ENCODE measurements at regions not wholly inside any gene's neighbourhood (a gene's known extent, or its start where the extent isn't known, plus 50 kb on each side); places are given as distances from the start of the nearest gene placed in this dataset.
A peak's percentile ranks its signal among the peaks of the same experiment; 100 is the strongest.

- 48% methylated on average over 4 of the region's 4 CpGs for WGBS (ENCODE audit: insufficient coverage, insufficient replicate concordance, low lambda C conversion rate, missing lambda C conversion rate)
- no peak overlapping the region for H3K9ac ChIP-seq (ENCODE audit: control insufficient read depth, insufficient read depth, low read length)
- no peaks in the 10 kb centered on the region for H3K79me2 ChIP-seq (ENCODE audit: control insufficient read depth, insufficient read depth, low read length)
- ChIA-PET POLR2A (no interaction called here), CTCF (interaction anchor here (0.9 to 1.0 kb wide), 3 partner anchors 39 to 171 kb away, joined by 3 to 4 read pairs (median 4); no protein-coding TSS in a partner anchor), RAD21 (ENCODE audit: unreplicated experiment) (no interaction called here), SMC1A (ENCODE audit: uncharacterized antibody, unreplicated experiment) (no interaction called here)
- H4K20me1 ChIP-seq (ENCODE audit: control insufficient read depth, insufficient read depth): no peaks in the 10 kb centered on the region
- no peak overlapping the region for H2AFZ ChIP-seq (ENCODE audit: control insufficient read depth, low read depth, low read length)
- TF ChIP-seq POLR2AphosphoS2 (IDR thresholded peaks at IDR 0.05; ENCODE audit: low read depth, low read length) (no peak), CBX3 (IDR thresholded peaks at IDR 0.05; ENCODE audit: borderline replicate concordance, low read depth) (no peak), HSF1 (IDR thresholded peaks at IDR 0.05; ENCODE audit: low read depth, low read length) (no peak), ZNF622 (IDR thresholded peaks at IDR 0.05) (no peak)
- no peaks in the 10 kb centered on the region for H3K36me3 ChIP-seq (ENCODE audit: control insufficient read depth in 2 of 2, insufficient read depth in 2 of 2, low read length in 1 of 2)
- in situ Hi-C loops (cut with MboI): no loop called here
- H3K27me3 ChIP-seq (replicated peaks in 1 of 2; ENCODE audit: control insufficient read depth in 2 of 2, insufficient read depth in 2 of 2, low read length in 1 of 2): no peaks in the 10 kb centered on the region
- H3K27ac ChIP-seq (ENCODE audit: control insufficient read depth, insufficient read depth): no peak overlapping the region
- no peak overlapping the region for H3K4me3 ChIP-seq
- no peak for ATAC-seq
- no TSS peak for BruUV-seq (replicated peaks)
- no peak for DNase-seq (ENCODE audit: low read depth, low spot score)
- H3K4me2 ChIP-seq (ENCODE audit: control insufficient read depth, insufficient read depth): no peak overlapping the region
- no peaks in the 10 kb centered on the region for H3K9me3 ChIP-seq (replicated peaks; ENCODE audit: control insufficient read depth, insufficient read depth, low read length)
- intact Hi-C loops (cut with micrococcal nuclease; ENCODE audit: unreplicated experiment): no loop called here
- FAIRE-seq: no peak
- no peaks in the 10 kb centered on the region for H3K4me1 ChIP-seq (ENCODE audit: control insufficient read depth, insufficient read depth, low read length)
Observed at GRCh38 chr6:118736440-118736839, 85.0 kb upstream of the CEP85L start.

- Histone ChIP-seq H3K4me2 (ENCODE audit: control insufficient read depth, insufficient read depth) (no peak overlapping the region), H3K4me1 (ENCODE audit: control insufficient read depth, insufficient read depth, low read length) (no peaks in the 10 kb centered on the region), H3K9ac (ENCODE audit: control insufficient read depth, insufficient read depth, low read length) (no peak overlapping the region), H3K9me3 (replicated peaks; ENCODE audit: control insufficient read depth, insufficient read depth, low read length) (no peaks in the 10 kb centered on the region), H3K79me2 (ENCODE audit: control insufficient read depth, insufficient read depth, low read length) (no peaks in the 10 kb centered on the region), H2AFZ (ENCODE audit: control insufficient read depth, low read depth, low read length) (no peak overlapping the region), H3K36me3 (ENCODE audit: control insufficient read depth in 2 of 2, insufficient read depth in 2 of 2, low read length in 1 of 2) (no peaks in the 10 kb centered on the region), H3K4me3 (no peak overlapping the region), H4K20me1 (ENCODE audit: control insufficient read depth, insufficient read depth) (no peaks in the 10 kb centered on the region), H3K27ac (ENCODE audit: control insufficient read depth, insufficient read depth) (no peak overlapping the region), H3K27me3 (replicated peaks in 1 of 2; ENCODE audit: control insufficient read depth in 2 of 2, insufficient read depth in 2 of 2, low read length in 1 of 2) (no peaks in the 10 kb centered on the region)
- intact Hi-C loops (cut with micrococcal nuclease; ENCODE audit: unreplicated experiment) (loop anchor here (1.0 kb wide), 1 partner anchor 170 kb away; no protein-coding TSS in a partner anchor), in situ Hi-C loops (cut with MboI) (no loop called here)
- RAD21 ChIA-PET (ENCODE audit: unreplicated experiment): no interaction called here
- TF ChIP-seq CTCF (IDR thresholded peaks at IDR 0.05 in 2 of 3, conservative IDR thresholded peaks at IDR 0.05 in 1 of 3; ENCODE audit: control insufficient read depth in 2 of 3, extremely low read depth in 1 of 3, insufficient read depth in 1 of 3, low read depth in 3 of 3, low read length in 3 of 3) (peak; percentile 34 to 52 (median 49); a peak in 5 of 6 replicates), CBX5 (IDR thresholded peaks at IDR 0.05; ENCODE audit: low read depth) (no peak), RAD21 (IDR thresholded peaks at IDR 0.05; ENCODE audit: insufficient read depth, low read depth, low read length) (peak; percentile 64), NFXL1 (IDR thresholded peaks at IDR 0.05; ENCODE audit: borderline replicate concordance) (no peak), EGR1 (IDR thresholded peaks at IDR 0.05; ENCODE audit: borderline replicate concordance in 1 of 2, low read depth in 2 of 2, low read length in 2 of 2) (no peak), ETV6 (conservative IDR thresholded peaks at IDR 0.05 in 1 of 2, IDR thresholded peaks at IDR 0.05 in 1 of 2; ENCODE audit: borderline replicate concordance in 1 of 2, low read depth in 1 of 2) (no peak), POLR2AphosphoS2 (IDR thresholded peaks at IDR 0.05; ENCODE audit: low read depth, low read length) (no peak), NFIC (IDR thresholded peaks at IDR 0.05; ENCODE audit: low read depth, low read length) (no peak), SMC3 (IDR thresholded peaks at IDR 0.05; ENCODE audit: borderline replicate concordance, low read length) (peak; percentile 32; the same call in 1 of the 2 replicates), HDAC2 (IDR thresholded peaks at IDR 0.05) (no peak), ZBED1 (IDR thresholded peaks at IDR 0.05; ENCODE audit: borderline replicate concordance) (no peak)
- CTCF ChIA-PET: interaction anchor here (1.6 kb wide), 1 partner anchor 69 kb away, joined by 3 read pairs; no protein-coding TSS in a partner anchor
- BruUV-seq (replicated peaks): no TSS peak
- POLR2A ChIA-PET: no interaction called here
- no peak for FAIRE-seq
- no peak for DNase-seq (ENCODE audit: low read depth, low spot score)
- WGBS (ENCODE audit: insufficient coverage, insufficient replicate concordance, low lambda C conversion rate, missing lambda C conversion rate): 65% methylated on average over 2 of the region's 2 CpGs
- ATAC-seq: peak; percentile 57
- SMC1A ChIA-PET (ENCODE audit: uncharacterized antibody, unreplicated experiment): interaction anchor here (0.6 kb wide), 1 partner anchor 913 kb away, joined by 3 read pairs; no protein-coding TSS in a partner anchor
Observed at GRCh38 chr6:118735320-118735719, 83.9 kb upstream of the CEP85L start.

Measured in GM12878 (cell line).